ENCODE measurements at regions not wholly inside any gene's neighbourhood (a gene's known extent, or its start where the extent isn't known, plus 50 kb on each side); places are given as distances from the start of the nearest gene placed in this dataset.
"Not testable (repeated sequence)": the region's sequence is repeated elsewhere in the genome, so short reads cannot be mapped to it uniquely, and the experiment has no call there.

GRCh38 chr14:37692680-37693079, 97.3 kb downstream of the TTC6 start:
- not testable (repeated sequence) for H3K27ac ChIP-seq (ENCODE audit: low read length); H3K4me1 ChIP-seq (ENCODE audit: control insufficient read depth in 1 of 2, insufficient read depth in 2 of 2, low read length in 2 of 2); H3K27me3 ChIP-seq (ENCODE audit: low read depth, low read length); H3K9me3 ChIP-seq (ENCODE audit: control insufficient read depth in 1 of 2, low read length in 2 of 2); H3K4me3 ChIP-seq (ENCODE audit: low read depth in 1 of 2, low read length in 2 of 2); H3K36me3 ChIP-seq (ENCODE audit: control insufficient read depth in 1 of 2, insufficient read depth in 2 of 2, low read length in 2 of 2)

DNA sequence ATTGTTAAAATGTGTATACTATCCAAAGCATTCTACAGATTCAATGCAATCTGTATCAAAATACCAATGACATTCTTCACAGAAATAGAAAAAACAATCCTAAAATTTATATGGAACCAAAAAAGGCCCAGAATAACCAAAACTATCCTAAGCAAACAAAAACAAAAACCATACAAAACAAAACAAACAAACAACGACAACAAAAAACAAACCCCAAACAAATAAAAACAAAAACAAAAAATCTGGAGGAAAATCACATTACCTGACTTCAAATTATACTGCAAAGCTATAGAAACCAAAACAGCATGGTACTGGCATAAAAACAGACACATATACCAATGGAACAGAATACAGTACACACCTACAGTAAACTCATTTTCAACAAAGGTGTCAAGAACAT, 98.0 kb downstream of the TTC6 start:
- not testable (repeated sequence) for H3K36me3 ChIP-seq (ENCODE audit: control insufficient read depth in 1 of 2, insufficient read depth in 2 of 2, low read length in 2 of 2); H3K4me1 ChIP-seq (ENCODE audit: control insufficient read depth in 1 of 2, insufficient read depth in 2 of 2, low read length in 2 of 2); H3K9me3 ChIP-seq (ENCODE audit: control insufficient read depth in 1 of 2, low read length in 2 of 2); H3K4me3 ChIP-seq (ENCODE audit: low read depth in 1 of 2, low read length in 2 of 2); H3K27me3 ChIP-seq (ENCODE audit: low read depth, low read length); H3K27ac ChIP-seq (ENCODE audit: low read length)

GRCh38 chr14:37695866-37696265, 100.4 kb downstream of the TTC6 start:
- Histone ChIP-seq H3K4me3 (ENCODE audit: low read depth in 1 of 2, low read length in 2 of 2) (no peak overlapping the region), H3K9me3 (ENCODE audit: control insufficient read depth in 1 of 2, low read length in 2 of 2) (peaks cover 0 to 8% of the 10 kb centered on the region in 2 donors), H3K36me3 (ENCODE audit: control insufficient read depth in 1 of 2, insufficient read depth in 2 of 2, low read length in 2 of 2) (no peaks in the 10 kb centered on the region), H3K4me1 (ENCODE audit: control insufficient read depth in 1 of 2, insufficient read depth in 2 of 2, low read length in 2 of 2) (no peaks in the 10 kb centered on the region), H3K27me3 (ENCODE audit: low read depth, low read length) (no peaks in the 10 kb centered on the region), H3K27ac (ENCODE audit: low read length) (no peak overlapping the region)

DNA sequence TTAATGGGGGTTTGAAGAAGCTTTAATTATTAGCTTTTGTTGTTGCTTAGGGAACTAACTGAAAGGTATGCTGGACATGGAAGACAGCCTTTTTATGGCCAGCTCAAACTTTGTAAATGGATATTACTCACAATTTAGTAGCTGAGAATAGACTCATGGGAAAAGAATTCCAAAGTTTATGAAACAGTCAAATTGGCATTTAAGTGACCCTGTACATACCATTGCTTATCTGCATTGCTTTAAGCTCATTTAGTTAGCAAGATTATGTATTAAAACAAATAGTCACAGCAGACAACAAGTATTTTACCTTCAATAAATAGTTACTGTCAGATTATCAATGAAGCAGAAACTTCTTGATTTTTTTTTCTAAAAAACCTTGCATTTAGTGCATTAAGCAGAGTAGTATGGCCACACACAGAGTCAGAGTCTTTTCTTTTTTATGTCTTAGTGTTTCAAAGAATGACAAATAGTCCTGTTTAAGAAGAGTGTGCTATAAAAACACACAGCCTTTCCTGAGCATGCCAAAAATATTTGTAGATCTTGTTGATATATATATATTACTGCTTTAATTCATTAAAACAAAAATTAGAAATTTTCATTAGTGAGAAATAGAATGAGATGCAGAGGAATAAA, 102.2 kb downstream of the TTC6 start:
- no peak overlapping the region for H3K27ac ChIP-seq (ENCODE audit: low read length)
- H3K27me3 ChIP-seq (ENCODE audit: low read depth, low read length): no peaks in the 10 kb centered on the region
- H3K4me3 ChIP-seq (ENCODE audit: low read depth in 1 of 2, low read length in 2 of 2): no peak overlapping the region
- no peaks in the 10 kb centered on the region for H3K4me1 ChIP-seq (ENCODE audit: control insufficient read depth in 1 of 2, insufficient read depth in 2 of 2, low read length in 2 of 2)
- no peaks in the 10 kb centered on the region for H3K36me3 ChIP-seq (ENCODE audit: control insufficient read depth in 1 of 2, insufficient read depth in 2 of 2, low read length in 2 of 2)
- peaks cover 0 to 8% of the 10 kb centered on the region in 2 donors for H3K9me3 ChIP-seq (ENCODE audit: control insufficient read depth in 1 of 2, low read length in 2 of 2)

DNA sequence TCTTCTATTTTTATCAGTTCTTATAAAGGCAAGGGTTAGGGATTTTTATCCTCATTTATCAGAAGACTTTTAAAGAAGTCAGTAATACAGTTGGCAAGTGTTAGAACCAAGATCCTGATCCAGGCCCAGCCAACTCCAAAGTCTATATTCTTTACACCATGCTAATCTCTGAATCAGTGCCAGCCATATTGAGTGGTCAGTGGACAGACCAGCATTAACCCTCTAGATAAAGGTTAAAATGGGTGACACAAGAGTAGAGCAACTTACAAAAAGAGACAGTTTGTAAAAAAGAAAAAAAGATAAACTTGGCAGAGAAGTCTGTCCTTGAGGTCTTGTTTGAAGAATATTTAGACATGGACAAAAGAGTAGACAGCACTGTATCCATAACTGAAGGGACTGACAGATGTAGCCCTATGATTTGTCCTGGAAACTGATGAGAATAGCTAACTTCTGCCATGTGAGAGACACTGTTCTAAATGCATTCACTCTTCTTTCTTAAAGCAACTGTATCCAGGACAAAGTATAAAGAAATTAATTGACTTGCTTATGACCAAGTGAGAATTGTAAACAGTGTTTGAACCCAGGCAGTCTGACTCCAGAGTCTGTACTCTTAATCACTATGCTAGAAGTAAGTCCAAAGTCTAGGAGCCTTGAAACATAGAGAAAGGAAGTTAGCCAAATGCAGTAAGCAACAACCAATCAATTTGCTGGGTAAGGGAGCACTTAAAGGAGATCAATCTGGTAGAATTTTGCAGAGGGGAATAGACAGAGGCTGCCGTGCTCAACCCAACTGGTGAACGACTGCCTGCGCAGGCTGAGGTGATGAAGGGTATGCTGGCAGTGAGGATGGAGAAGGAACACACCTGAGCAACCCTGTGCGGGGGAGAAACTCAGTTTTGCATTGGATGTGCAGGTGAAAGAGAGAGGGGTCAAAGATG, 103.7 kb downstream of the TTC6 start:
- Histone ChIP-seq H3K27me3 (ENCODE audit: low read depth, low read length) (no peaks in the 10 kb centered on the region), H3K9me3 (ENCODE audit: control insufficient read depth in 1 of 2, low read length in 2 of 2) (peaks cover 0 to 3% of the 10 kb centered on the region in 2 donors), H3K4me3 (ENCODE audit: low read depth in 1 of 2, low read length in 2 of 2) (no peak overlapping the region), H3K27ac (ENCODE audit: low read length) (no peak overlapping the region), H3K4me1 (ENCODE audit: control insufficient read depth in 1 of 2, insufficient read depth in 2 of 2, low read length in 2 of 2) (no peaks in the 10 kb centered on the region), H3K36me3 (ENCODE audit: control insufficient read depth in 1 of 2, insufficient read depth in 2 of 2, low read length in 2 of 2) (no peaks in the 10 kb centered on the region)

GRCh38 chr14:37707716-37708115, 112.3 kb downstream of the TTC6 start:
- no peaks in the 10 kb centered on the region for H3K9me3 ChIP-seq (ENCODE audit: control insufficient read depth in 1 of 2, low read length in 2 of 2)
- H3K36me3 ChIP-seq (ENCODE audit: control insufficient read depth in 1 of 2, insufficient read depth in 2 of 2, low read length in 2 of 2): no peaks in the 10 kb centered on the region
- no peaks in the 10 kb centered on the region for H3K4me1 ChIP-seq (ENCODE audit: control insufficient read depth in 1 of 2, insufficient read depth in 2 of 2, low read length in 2 of 2)
- H3K4me3 ChIP-seq (ENCODE audit: low read depth in 1 of 2, low read length in 2 of 2): no peak overlapping the region
- no peak overlapping the region for H3K27ac ChIP-seq (ENCODE audit: low read length)
- H3K27me3 ChIP-seq (ENCODE audit: low read depth, low read length): no peaks in the 10 kb centered on the region

DNA sequence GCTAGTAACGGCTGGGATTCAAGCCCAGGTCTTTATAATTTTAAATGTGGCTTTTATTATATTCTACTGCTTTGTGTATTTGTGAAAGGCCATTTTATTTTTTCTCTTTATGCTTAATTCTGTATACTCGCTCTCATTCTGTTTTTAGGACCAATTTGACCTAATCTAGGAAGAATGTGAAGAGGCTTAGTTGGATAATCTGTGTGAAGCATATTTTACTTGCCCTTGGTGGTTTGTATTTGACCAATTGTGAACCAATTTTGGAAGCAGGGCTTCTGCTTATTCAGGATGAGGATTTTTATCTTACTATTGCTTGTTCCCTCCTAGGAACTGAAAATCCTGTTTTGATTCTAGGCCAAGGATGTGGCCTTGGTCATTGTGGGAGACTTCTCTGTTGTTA, 113.1 kb downstream of the TTC6 start:
- H3K27ac ChIP-seq (ENCODE audit: low read length): no peak overlapping the region
- H3K4me1 ChIP-seq (ENCODE audit: control insufficient read depth in 1 of 2, insufficient read depth in 2 of 2, low read length in 2 of 2): no peaks in the 10 kb centered on the region
- no peak overlapping the region for H3K4me3 ChIP-seq (ENCODE audit: low read depth in 1 of 2, low read length in 2 of 2)
- H3K36me3 ChIP-seq (ENCODE audit: control insufficient read depth in 1 of 2, insufficient read depth in 2 of 2, low read length in 2 of 2): no peaks in the 10 kb centered on the region
- no peaks in the 10 kb centered on the region for H3K27me3 ChIP-seq (ENCODE audit: low read depth, low read length)
- H3K9me3 ChIP-seq (ENCODE audit: control insufficient read depth in 1 of 2, low read length in 2 of 2): no peaks in the 10 kb centered on the region

DNA sequence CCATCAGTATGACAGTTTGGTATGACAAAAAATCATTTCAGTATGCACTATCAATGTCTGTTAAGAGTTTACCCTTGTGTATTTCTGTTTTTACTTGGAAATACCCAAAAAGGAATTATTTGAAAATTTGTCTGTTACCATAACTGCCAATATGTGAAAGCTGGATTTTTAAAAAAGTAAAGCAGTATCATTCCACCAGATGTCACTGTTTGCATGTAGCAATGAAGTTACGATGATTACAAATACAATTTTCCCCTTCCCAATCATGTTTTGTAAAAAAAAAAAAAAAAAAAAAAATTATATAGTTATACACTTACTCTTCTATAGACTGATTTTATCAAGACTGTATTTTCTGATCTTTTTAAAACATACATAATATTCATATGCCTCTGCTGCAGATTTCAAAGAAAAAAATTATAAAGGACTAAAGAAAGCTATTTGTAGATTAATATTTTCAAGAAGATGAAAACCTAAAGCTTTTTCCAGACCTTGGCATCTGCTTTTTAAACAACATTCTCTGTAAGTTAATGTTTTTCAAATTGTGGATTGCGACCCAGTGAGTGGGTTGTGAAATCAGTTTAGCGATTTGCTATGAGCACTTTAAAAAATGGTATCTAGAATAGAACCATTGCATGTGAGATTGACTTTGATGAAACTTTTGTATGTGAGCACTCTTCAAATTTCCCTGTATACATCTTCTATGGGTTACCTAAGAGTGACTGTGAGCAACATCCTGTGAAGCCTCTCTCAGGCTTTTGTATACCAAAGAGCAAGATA, 114.2 kb downstream of the TTC6 start:
- Histone ChIP-seq H3K27ac (ENCODE audit: low read length) (no peak overlapping the region), H3K36me3 (ENCODE audit: control insufficient read depth in 1 of 2, insufficient read depth in 2 of 2, low read length in 2 of 2) (no peaks in the 10 kb centered on the region), H3K27me3 (ENCODE audit: low read depth, low read length) (no peaks in the 10 kb centered on the region), H3K4me1 (ENCODE audit: control insufficient read depth in 1 of 2, insufficient read depth in 2 of 2, low read length in 2 of 2) (no peaks in the 10 kb centered on the region), H3K9me3 (ENCODE audit: control insufficient read depth in 1 of 2, low read length in 2 of 2) (no peaks in the 10 kb centered on the region), H3K4me3 (ENCODE audit: low read depth in 1 of 2, low read length in 2 of 2) (no peak overlapping the region)

DNA sequence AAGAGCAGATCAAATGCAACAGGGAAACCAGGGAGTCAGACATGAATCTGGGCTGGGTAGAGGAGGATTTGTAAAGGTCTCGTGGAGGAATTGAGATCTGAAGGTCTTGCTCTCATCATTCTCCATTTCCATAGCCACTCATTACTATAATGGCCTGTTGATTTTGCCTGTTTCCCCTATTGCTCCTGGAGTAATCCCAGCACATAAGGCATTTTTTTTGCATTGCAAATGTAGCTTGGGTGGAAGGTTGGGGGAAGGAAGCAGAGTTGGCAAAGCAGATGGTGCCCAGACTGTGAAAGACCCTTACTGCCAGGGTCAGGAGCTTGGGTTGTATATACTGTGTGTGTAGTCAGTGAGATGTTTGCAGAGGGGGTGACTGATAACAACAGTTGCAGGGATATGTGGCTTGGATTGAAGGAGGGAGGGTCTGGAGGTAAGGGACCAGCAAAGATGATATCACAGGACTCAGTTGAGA, 116.0 kb downstream of the TTC6 start:
- Histone ChIP-seq H3K27ac (ENCODE audit: low read length) (no peak overlapping the region), H3K27me3 (ENCODE audit: low read depth, low read length) (no peaks in the 10 kb centered on the region), H3K4me1 (ENCODE audit: control insufficient read depth in 1 of 2, insufficient read depth in 2 of 2, low read length in 2 of 2) (no peaks in the 10 kb centered on the region), H3K36me3 (ENCODE audit: control insufficient read depth in 1 of 2, insufficient read depth in 2 of 2, low read length in 2 of 2) (no peaks in the 10 kb centered on the region), H3K4me3 (ENCODE audit: low read depth in 1 of 2, low read length in 2 of 2) (no peak overlapping the region), H3K9me3 (ENCODE audit: control insufficient read depth in 1 of 2, low read length in 2 of 2) (no peaks in the 10 kb centered on the region)

- H3K9me3 ChIP-seq (ENCODE audit: control insufficient read depth in 1 of 2, low read length in 2 of 2): no peaks in the 10 kb centered on the region
- no peaks in the 10 kb centered on the region for H3K27me3 ChIP-seq (ENCODE audit: low read depth, low read length)
- no peaks in the 10 kb centered on the region for H3K4me1 ChIP-seq (ENCODE audit: control insufficient read depth in 1 of 2, insufficient read depth in 2 of 2, low read length in 2 of 2)
- no peaks in the 10 kb centered on the region for H3K36me3 ChIP-seq (ENCODE audit: control insufficient read depth in 1 of 2, insufficient read depth in 2 of 2, low read length in 2 of 2)
- H3K4me3 ChIP-seq (ENCODE audit: low read depth in 1 of 2, low read length in 2 of 2): no peak overlapping the region
- H3K27ac ChIP-seq (ENCODE audit: low read length): no peak overlapping the region
Measured at GRCh38 chr14:37711831-37712475, 116.5 kb downstream of the TTC6 start.

- H3K4me3 ChIP-seq (ENCODE audit: low read depth in 1 of 2, low read length in 2 of 2); H3K9me3 ChIP-seq (ENCODE audit: control insufficient read depth in 1 of 2, low read length in 2 of 2); H3K27me3 ChIP-seq (ENCODE audit: low read depth, low read length); H3K4me1 ChIP-seq (ENCODE audit: control insufficient read depth in 1 of 2, insufficient read depth in 2 of 2, low read length in 2 of 2); H3K27ac ChIP-seq (ENCODE audit: low read length); H3K36me3 ChIP-seq (ENCODE audit: control insufficient read depth in 1 of 2, insufficient read depth in 2 of 2, low read length in 2 of 2): not testable (repeated sequence)
Measured at GRCh38 chr14:37712476-37712860, 117.0 kb downstream of the TTC6 start.

All from muscle layer of duodenum (tissue), 2 donors.